Eye (tissue), 1 donor: ENCODE measurements at regions not wholly inside any gene's neighbourhood (a gene's known extent, or its start where the extent isn't known, plus 50 kb on each side); places are given as distances from the start of the nearest gene placed in this dataset.

Source experiments
- DNase-seq: peaks from one replicate; pipeline ENCODE4 v3.0.0-alpha.2; 2015

DNA sequence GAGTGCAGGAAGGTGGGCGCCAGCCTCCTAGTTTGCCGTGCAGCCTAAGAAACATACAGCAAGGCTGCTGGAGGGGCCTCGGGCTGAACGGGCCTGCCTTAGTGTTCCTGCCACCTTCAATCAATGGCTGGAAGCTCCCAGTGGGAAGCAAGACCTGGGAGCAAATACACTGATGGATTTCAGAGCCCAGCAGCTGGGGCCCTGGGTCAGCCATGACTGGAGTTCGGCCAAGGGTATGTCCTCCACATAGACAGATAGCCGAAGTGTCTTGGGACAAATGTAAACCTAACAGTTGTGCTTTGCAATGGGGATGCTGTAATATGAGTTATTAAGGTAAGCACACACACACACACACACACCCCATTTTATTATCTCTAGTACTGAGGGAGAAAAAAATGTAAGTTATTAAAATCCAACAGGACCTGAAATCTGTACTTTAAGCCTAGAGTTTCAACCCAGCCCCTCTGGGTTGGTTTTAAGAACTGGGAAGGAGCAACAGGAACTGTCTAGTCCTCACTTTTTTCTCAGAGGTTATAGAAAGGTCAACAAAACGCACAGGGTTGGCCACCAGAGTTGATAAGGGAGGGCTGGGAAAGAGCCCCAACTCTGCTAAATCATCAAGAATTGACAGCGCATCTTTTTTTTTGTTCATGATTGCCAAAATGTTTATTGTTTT is 50.0 kb upstream of the CELF2 start:
- DNase-seq, result peak; percentile 13
